HG02981 (cell line): ENCODE measurements at regions not wholly inside any gene's neighbourhood (a gene's known extent, or its start where the extent isn't known, plus 50 kb on each side); places are given as distances from the start of the nearest gene placed in this dataset.
"Not testable (repeated sequence)": the region's sequence is repeated elsewhere in the genome, so short reads cannot be mapped to it uniquely, and the experiment has no call there.

Experiments used
- ATAC-seq: cut with Tn5 transposase; IDR thresholded peaks from one replicate; pipeline ENCODE4 v1.9.1; 2021; ENCODE audit warnings: mild to moderate bottlenecking, moderate library complexity; ENCODE audit not compliant: unreplicated experiment

DNA sequence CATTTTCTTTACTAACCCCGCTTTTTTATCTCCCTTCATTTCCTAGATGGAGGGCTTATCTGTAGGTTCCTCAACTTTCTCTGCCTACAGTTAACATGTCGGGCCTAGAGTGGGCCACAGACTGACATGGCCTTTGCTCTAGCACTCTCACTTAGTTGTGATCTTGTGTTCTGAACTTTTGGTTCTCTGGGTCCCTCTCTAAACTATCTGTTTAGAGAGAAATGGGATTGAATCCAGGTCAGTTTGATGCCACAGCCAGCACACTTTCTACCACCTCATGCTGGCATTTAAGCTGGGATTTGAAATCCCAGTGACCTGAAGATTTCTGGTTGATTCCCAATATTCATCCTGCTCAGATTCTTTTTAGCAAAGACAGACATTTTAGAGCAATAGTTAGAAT, 388.5 kb upstream of the PAPPA start:
- no peak for ATAC-seq

- no peak for ATAC-seq
These were observed 387.1 kb upstream of the PAPPA start for GRCh38 chr9:115766370-115766955.

GRCh38 chr9:115770521-115770920, 383.1 kb upstream of the PAPPA start:
- ATAC-seq = no peak

- no peak for ATAC-seq
These were observed 377.9 kb upstream of the PAPPA start for GRCh38 chr9:115775659-115776058.

GRCh38 chr9:115777610-115778009, 376.0 kb upstream of the PAPPA start:
- ATAC-seq = no peak

DNA sequence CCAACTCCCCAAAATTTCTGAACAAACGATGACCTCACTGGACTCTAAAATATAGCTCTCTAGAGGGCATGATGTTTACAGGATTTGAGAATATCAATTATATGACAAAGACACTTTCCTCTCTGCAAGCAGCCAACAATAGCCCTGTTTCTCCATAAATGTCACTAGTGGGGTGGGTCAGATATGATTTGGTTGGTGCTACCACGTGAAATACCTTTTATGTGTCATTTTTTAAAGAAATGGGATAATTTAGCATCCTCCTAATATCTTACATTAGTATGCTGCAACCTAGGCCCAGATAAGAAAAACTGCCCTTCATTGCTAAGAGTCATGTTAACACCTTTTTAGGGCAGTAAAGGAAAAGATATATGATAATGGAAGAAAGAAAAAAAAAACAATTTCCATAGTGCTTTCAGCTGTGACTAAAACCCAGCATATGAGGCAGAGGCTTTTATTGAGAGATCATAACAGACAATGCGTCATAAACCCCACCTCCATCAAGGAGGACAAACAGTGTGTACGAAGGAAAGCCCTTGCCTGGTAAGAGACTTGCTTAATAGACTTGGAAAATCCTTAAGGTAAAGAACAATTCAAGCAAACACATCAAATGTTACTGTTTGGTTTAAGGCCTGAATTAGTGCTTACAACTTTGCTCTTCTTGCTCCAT, 372.4 kb upstream of the PAPPA start:
- no peak for ATAC-seq

GRCh38 chr9:115786321-115786720, 367.3 kb upstream of the PAPPA start:
- ATAC-seq = no peak

DNA sequence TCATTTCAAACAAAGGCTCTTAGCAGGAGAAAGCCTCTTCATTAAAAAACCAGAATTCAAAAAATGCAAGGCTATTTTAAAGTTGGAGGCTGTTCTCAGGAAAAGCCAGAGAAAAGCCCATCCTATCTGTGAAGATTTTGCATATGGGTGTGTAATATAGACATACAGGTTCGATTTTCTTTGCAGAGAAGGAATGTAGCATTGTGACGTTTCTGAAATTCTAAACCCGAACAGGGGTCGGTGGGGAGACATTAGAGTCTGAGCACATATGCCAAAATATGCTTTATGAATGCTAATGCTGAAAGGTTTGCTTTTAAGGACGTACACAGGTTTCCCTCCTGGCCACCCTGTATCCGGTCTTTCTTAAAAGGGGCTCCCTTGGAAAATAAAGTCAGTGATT, 363.1 kb upstream of the PAPPA start:
- ATAC-seq = no peak

GRCh38 chr9:115794921-115795475, 358.6 kb upstream of the PAPPA start:
- no peak for ATAC-seq

- no peak for ATAC-seq
These were observed 353.9 kb upstream of the PAPPA start for GRCh38 chr9:115799734-115800133.

GRCh38 chr9:115804206-115804605, 349.4 kb upstream of the PAPPA start:
- ATAC-seq = no peak

DNA sequence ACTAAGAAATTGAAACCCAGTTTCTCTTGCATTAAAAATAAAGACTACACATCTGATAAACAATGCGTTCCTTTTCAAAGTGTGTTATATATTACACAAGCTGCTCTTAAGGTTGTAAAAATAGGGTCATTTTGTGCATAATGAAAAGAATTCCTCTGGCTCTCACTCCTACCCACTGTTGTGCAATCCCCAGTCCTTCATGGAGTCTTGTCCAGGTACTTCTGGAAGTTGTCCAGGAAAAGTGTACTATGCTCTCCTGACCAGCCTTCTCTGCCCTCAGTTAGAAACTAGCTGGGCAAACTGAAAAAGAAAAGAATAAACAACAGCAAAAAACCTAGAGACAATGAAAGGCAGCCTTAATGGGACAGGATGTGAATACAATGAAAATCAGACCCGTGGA, 345.5 kb upstream of the PAPPA start:
- ATAC-seq = no peak

DNA sequence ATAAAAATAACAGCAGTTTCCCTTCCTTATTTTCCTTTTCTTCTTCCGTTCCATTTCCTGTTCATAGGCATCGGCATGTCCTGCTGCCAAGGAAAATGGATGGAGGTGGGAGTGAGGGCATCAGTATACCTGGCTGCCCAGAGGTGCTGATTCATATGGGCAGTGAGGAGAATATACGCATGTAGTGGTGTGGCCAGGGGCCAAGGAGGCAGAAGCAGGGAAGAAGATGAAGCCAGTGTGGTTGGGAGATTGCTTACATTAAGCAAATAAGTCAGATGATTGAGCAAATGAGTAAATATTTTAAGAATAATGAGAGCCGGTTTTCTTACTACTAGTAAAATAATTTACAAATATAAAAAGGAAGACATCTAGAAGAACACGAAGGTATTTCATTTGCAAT, 344.9 kb upstream of the PAPPA start:
- no peak for ATAC-seq

- no peak for ATAC-seq
These were observed 343.4 kb upstream of the PAPPA start for GRCh38 chr9:115810166-115810565.

DNA sequence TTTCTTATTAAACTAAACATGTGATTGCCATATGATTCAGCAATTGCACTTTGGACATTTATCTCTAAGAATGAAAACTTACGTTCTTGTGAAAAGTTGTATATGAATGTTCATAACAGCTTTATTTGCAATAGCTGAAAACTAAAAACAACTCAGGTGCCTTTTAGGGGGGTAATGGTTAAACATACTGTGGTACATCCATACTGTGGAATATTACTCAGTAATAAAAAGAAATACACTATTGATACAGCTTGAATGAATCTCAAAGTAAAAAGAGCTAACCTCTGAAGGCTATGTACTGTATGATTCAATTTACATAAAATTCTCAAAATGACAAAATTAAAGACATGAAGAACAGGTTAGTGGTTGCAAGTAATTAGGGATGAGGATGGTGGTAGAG, 339.5 kb upstream of the PAPPA start:
- ATAC-seq = no peak

DNA sequence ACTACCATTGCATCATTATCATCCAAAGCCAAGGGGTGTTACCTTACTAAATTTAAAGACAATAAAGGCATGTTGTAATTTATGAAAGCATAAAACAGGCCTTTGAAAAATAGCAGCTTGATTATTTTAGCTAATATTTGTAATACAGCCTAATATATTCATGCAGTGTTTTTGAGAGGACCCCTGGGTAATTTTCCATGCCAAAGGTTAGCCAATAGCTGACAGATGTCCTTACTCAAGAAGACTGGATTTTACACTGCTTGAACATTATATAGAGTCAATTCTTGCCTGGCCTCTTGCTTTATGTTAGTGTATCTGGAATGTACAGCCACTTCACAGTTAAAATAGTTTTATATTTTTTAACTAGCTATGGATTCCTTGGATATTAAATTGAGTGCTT, 337.8 kb upstream of the PAPPA start:
- no peak for ATAC-seq

- not testable (repeated sequence) for ATAC-seq
These were observed 334.9 kb upstream of the PAPPA start for GRCh38 chr9:115818651-115819050.

DNA sequence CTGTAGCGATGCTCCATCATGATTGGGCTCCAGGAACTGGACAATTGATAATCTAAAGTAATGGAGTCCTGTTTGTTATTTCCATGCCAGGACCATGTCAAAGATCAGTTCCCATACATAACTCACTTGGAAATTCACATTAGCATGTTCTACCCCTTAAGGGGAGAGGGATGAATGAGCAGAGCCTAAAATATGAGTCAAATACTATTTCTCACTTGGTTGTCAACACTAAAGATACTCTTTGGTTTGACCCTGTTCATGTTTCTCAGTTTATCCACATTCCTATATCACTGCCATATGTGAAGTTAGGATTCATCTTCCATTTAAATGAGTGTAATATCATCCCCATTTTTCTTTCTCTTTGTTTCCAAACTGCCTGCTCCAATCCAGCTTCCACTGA, 321.6 kb upstream of the PAPPA start:
- no peak for ATAC-seq

DNA sequence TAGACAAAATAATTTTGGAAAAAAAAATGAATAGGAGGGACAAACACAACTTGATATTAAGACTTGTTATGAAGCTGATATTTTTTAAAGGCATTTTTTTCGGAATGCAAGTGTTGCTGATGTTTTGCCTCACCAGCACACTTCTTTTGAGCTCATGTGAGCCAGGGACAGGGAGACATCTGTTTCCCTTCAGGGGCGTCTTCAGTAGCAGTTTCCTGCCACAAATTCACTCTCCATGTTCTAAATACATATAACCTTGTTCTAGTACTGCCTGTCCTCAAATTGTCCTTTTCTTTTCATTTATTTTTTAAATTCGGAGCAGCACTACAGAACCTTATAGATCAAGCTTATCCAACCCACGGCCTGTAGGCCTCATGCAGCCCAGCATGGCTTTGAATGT, 316.0 kb upstream of the PAPPA start:
- no peak for ATAC-seq

DNA sequence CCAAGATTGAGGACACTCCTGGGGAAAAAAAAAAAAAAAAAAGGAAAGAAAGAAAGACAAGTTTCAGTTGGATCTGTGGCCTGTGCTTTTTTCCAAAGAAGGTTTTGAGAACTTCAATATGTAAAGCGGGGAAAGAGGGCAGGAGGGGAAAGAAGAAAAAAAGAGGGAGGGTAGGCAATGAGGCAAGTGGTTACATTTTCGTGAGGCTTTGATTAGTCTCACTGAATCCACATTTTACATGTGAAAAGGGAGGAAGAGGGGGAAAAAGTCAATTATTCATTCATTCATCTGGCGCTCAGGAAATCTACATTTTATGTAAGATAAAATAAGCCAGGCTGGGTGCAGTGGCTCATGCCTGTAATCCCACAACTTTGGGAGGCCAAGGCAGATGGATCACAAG, 315.2 kb upstream of the PAPPA start:
- ATAC-seq = no peak

- ATAC-seq = not testable (repeated sequence)
These were observed 309.2 kb upstream of the PAPPA start for GRCh38 chr9:115844433-115844832.

DNA sequence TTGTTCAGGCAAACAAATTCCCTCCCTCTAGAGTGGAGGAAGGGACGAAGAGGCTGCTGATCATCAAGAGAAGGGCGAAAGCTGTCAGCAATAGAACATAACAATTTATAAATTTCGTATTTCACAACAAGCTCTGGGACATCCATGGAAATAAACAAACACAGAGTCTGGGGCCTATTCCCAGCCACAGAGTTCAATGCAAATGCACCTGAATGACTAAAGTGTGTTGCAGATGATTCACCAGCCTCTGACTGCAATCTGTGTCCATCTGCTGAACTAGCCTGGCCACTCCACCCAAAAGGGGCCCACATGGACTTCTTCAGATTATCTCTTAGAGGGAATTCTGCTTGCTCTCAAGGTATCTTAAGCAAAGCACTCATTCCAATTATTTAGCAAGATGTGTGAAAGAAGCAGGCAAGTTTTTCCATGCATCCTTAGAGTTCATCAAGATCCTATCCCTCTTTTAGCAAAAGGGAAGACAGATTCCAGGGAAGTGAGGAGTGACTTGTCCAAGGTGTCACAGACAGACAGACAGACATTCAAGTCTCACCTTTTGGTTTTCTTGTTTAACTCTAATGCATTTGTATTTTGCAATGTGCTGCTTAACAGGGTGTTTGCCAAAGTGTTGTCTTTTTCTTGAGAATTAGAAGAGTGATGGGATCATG, 307.8 kb upstream of the PAPPA start:
- ATAC-seq = no peak
